ENCODE measurements at regions not wholly inside any gene's neighbourhood (a gene's known extent, or its start where the extent isn't known, plus 50 kb on each side); places are given as distances from the start of the nearest gene placed in this dataset.

DNA sequence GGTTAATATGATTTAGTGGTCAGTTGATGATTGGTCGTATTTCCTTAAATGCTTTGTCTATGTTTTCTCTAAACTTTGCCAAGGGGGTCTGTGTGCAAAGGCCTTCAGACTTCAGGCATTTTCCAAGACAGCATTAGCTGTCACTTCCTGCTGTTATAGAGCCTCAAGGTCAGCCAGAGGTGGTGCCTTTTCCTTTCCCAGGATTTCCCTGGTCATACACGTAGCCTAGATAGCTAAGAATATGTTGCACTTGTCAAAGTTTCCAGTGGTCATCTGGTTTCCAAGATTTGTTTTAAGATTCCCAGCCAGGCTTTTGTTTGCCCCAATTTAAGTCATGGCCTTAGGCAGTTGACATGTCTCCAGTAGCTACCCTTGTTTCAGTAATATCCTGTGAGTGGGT is 133.2 kb upstream of the IGFBP3 start:
- H3K18ac ChIP-seq (ENCODE audit: extremely low read depth, low read length): no peak overlapping the region
- no peak for TF ChIP-seq SP2 (IDR thresholded peaks at IDR 0.05; ENCODE audit: low read length)
- no peak for TF ChIP-seq HDAC6 (IDR thresholded peaks at IDR 0.05; ENCODE audit: low read depth, low read length)
- TF ChIP-seq SP4 (IDR thresholded peaks at IDR 0.05; ENCODE audit: low read length): no peak
- no peak for TF ChIP-seq FOSL1 (IDR thresholded peaks at IDR 0.05; ENCODE audit: insufficient read depth, low read depth, low read length)
- TF ChIP-seq SIX5 (IDR thresholded peaks at IDR 0.05; ENCODE audit: low read depth, low read length): no peak
- TF ChIP-seq ZNF274 (IDR thresholded peaks at IDR 0.05; ENCODE audit: borderline replicate concordance, extremely low read depth, low read length): no peak
- TF ChIP-seq, protein P1, sequence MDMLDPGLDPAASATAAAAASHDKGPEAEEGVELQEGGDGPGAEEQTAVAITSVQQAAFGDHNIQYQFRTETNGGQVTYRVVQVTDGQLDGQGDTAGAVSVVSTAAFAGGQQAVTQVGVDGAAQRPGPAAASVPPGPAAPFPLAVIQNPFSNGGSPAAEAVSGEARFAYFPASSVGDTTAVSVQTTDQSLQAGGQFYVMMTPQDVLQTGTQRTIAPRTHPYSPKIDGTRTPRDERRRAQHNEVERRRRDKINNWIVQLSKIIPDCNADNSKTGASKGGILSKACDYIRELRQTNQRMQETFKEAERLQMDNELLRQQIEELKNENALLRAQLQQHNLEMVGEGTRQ (IDR thresholded peaks at IDR 0.05; ENCODE audit: low read length): no peak
- no peak overlapping the region for H2BK15ac ChIP-seq (ENCODE audit: low read length)
- ChIA-PET POLR2A (ENCODE audit: partially characterized antibody) (no interaction called here), CTCF (ENCODE audit: partially characterized antibody) (interaction anchor here (1.1 kb wide), 1 partner anchor 132 kb away, joined by 3 read pairs; no protein-coding TSS in a partner anchor)
- no peak for FAIRE-seq
- DNase-seq (ENCODE audit: low read depth in 1 of 2, low spot score in 2 of 2): no peak
- H3K79me1 ChIP-seq (ENCODE audit: low read depth, low read length): no peaks in the 10 kb centered on the region
- H2BK12ac ChIP-seq (ENCODE audit: low read depth, low read length): no peak overlapping the region
- H2AFZ ChIP-seq (ENCODE audit: low read length): no peak overlapping the region
- no peak overlapping the region for H3K9ac ChIP-seq (replicated peaks in 1 of 4; ENCODE audit: extremely low read depth in 1 of 4, low read depth in 3 of 4, low read length in 3 of 4)
- no peaks in the 10 kb centered on the region for H3K9me3 ChIP-seq (ENCODE audit: insufficient read depth in 2 of 2, low read depth in 1 of 2, low read length in 1 of 2)
- H2BK20ac ChIP-seq (ENCODE audit: low read length): no peak overlapping the region
- no peak overlapping the region for H3K4me2 ChIP-seq (ENCODE audit: insufficient read depth in 1 of 2, low read depth in 2 of 2, low read length in 2 of 2)
- no peak overlapping the region for H4K5ac ChIP-seq (ENCODE audit: insufficient read length, low read depth, low read length)
- H3K27ac ChIP-seq (ENCODE audit: low read depth, low read length): no peak overlapping the region
- no peaks in the 10 kb centered on the region for H3K79me2 ChIP-seq (ENCODE audit: control insufficient read depth in 1 of 2, insufficient read depth in 2 of 2, low read length in 2 of 2)
- H3K14ac ChIP-seq (ENCODE audit: insufficient read length): no peak overlapping the region
- no peak overlapping the region for H3K4ac ChIP-seq (replicated peaks; ENCODE audit: insufficient read length, low read depth, low read length)
- no peak overlapping the region for H3K23ac ChIP-seq (ENCODE audit: insufficient read length)
- no peak overlapping the region for H4K91ac ChIP-seq (replicated peaks; ENCODE audit: insufficient read length, low read length)
- no peaks in the 10 kb centered on the region for H3K36me3 ChIP-seq (ENCODE audit: control insufficient read depth in 2 of 4, insufficient read depth in 4 of 4, low read length in 3 of 4)
- H3K56ac ChIP-seq (replicated peaks; ENCODE audit: insufficient read length, low read depth, low read length): no peak overlapping the region
- no peak overlapping the region for H3K4me3 ChIP-seq (ENCODE audit: extremely low read depth in 1 of 4, insufficient read depth in 2 of 4, low read depth in 3 of 4, low read length in 4 of 4)
- H4K8ac ChIP-seq (ENCODE audit: extremely low read depth, insufficient read depth, low read length): no peak overlapping the region
- WGBS, 2 experiments (ENCODE audit: extremely low coverage in 1 of 2, insufficient coverage in 1 of 2, insufficient read length in 1 of 2, insufficient replicate concordance in 2 of 2, low coverage in 1 of 2, low lambda C conversion rate in 2 of 2, missing lambda C conversion rate in 1 of 2): 98% methylated on average over 2 of the region's 2 CpGs; no CpG with 5 or more reads in 1 of the 2 experiments
- no peak overlapping the region for H2BK5ac ChIP-seq (ENCODE audit: low read depth, low read length)
- H4K20me1 ChIP-seq (replicated peaks in 1 of 2; ENCODE audit: control insufficient read depth in 1 of 2, insufficient read depth in 2 of 2, low read length in 2 of 2): no peaks in the 10 kb centered on the region
- H3K23me2 ChIP-seq (ENCODE audit: low read depth, low read length): no peaks in the 10 kb centered on the region
- no peak overlapping the region for H2AK5ac ChIP-seq (ENCODE audit: low read depth, low read length)
- no peak overlapping the region for H2BK120ac ChIP-seq (replicated peaks; ENCODE audit: low read depth, low read length)
- no peaks in the 10 kb centered on the region for H3K4me1 ChIP-seq (replicated peaks in 1 of 4; ENCODE audit: control insufficient read depth in 3 of 4, insufficient read depth in 4 of 4, low read length in 3 of 4)
- H3K27me3 ChIP-seq (replicated peaks in 1 of 4; ENCODE audit: control insufficient read depth in 3 of 4, extremely low read depth in 1 of 4, insufficient read depth in 3 of 4, low read length in 3 of 4): no peaks in the 10 kb centered on the region

Data from H1 (cell line).